Smooth muscle cell (in vitro differentiated cells): ENCODE measurements at regions not wholly inside any gene's neighbourhood (a gene's known extent, or its start where the extent isn't known, plus 50 kb on each side); places are given as distances from the start of the nearest gene placed in this dataset.
A peak's percentile ranks its signal among the peaks of the same experiment; 100 is the strongest.

Experiments used
- DNase-seq: peaks from one replicate; lab custom pipeline; 2025; ENCODE audit not compliant: unreplicated experiment; lab: John Stamatoyannopoulos, UW
- H2AFZ ChIP-seq: fragments of 200-600 bp; sonication (generic); 2 replicates; pipeline ENCODE4 v1.6.0; 2016; ENCODE audit warnings: antibody characterized with exemption, low read depth, mild to moderate bottlenecking
- H3F3A ChIP-seq: fragments of 200-600 bp; sonication (generic); 2 replicates; pipeline ENCODE4 v1.6.0; 2017; ENCODE audit warnings: antibody characterized with exemption, low read depth
- H3K27ac ChIP-seq: fragments of 200-600 bp; sonication (generic); 2 replicates; pipeline ENCODE4 v1.5.1; 2016; ENCODE audit warnings: low read depth, mild to moderate bottlenecking
- H3K27me3 ChIP-seq: fragments of 200-600 bp; sonication (generic); 2 replicates; pipeline ENCODE4 v1.6.1; 2016; ENCODE audit warnings: low read depth, mild to moderate bottlenecking
- H3K36me3 ChIP-seq: fragments of 200-600 bp; sonication (generic); 2 replicates; pipeline ENCODE4 v1.5.1; 2016; ENCODE audit warnings: low read depth
- H3K4me1 ChIP-seq: fragments of 200-600 bp; sonication (generic); 2 replicates; pipeline ENCODE4 v1.5.1; 2016; ENCODE audit warnings: low read depth
- H3K4me2 ChIP-seq: fragments of 200-600 bp; sonication (generic); 2 replicates; pipeline ENCODE4 v1.6.0; 2016; ENCODE audit warnings: mild to moderate bottlenecking
- H3K4me3 ChIP-seq: fragments of 200-600 bp; sonication (generic); 2 replicates; pipeline ENCODE4 v1.5.1; 2016; ENCODE audit warnings: mild to moderate bottlenecking
- H3K79me2 ChIP-seq: fragments of 200-600 bp; sonication (generic); 2 replicates; pipeline ENCODE4 v1.6.0; 2016; ENCODE audit warnings: low read depth, mild to moderate bottlenecking
- H3K9ac ChIP-seq: fragments of 200-600 bp; sonication (generic); 2 replicates; pipeline ENCODE4 v1.6.0; 2016; ENCODE audit warnings: low read depth
- H3K9me3 ChIP-seq: fragments of 200-600 bp; sonication (generic); replicated peaks from 2 replicates; pipeline ENCODE4 v1.5.1; 2016; ENCODE audit warnings: low read depth
- H4K20me1 ChIP-seq: fragments of 200-600 bp; sonication (generic); 2 replicates; pipeline ENCODE4 v1.6.0; 2016; ENCODE audit warnings: low read depth
- WGBS: methylation state at CpG from one replicate; pipeline ENCODE4 v1.1.7; 2016; ENCODE audit warnings: low lambda C conversion rate; 5-methylcytosine and 5-hydroxymethylcytosine counted together
- TF ChIP-seq, protein P1 (sequence below): fragments of 200-600 bp; sonication (generic); IDR thresholded peaks from 2 replicates; pipeline ENCODE4 v1.5.1; 2017; ENCODE audit warnings: borderline replicate concordance, mild to moderate bottlenecking, antibody characterized with exemption; ENCODE audit not compliant: insufficient read depth, poor library complexity, severe bottlenecking

DNA sequence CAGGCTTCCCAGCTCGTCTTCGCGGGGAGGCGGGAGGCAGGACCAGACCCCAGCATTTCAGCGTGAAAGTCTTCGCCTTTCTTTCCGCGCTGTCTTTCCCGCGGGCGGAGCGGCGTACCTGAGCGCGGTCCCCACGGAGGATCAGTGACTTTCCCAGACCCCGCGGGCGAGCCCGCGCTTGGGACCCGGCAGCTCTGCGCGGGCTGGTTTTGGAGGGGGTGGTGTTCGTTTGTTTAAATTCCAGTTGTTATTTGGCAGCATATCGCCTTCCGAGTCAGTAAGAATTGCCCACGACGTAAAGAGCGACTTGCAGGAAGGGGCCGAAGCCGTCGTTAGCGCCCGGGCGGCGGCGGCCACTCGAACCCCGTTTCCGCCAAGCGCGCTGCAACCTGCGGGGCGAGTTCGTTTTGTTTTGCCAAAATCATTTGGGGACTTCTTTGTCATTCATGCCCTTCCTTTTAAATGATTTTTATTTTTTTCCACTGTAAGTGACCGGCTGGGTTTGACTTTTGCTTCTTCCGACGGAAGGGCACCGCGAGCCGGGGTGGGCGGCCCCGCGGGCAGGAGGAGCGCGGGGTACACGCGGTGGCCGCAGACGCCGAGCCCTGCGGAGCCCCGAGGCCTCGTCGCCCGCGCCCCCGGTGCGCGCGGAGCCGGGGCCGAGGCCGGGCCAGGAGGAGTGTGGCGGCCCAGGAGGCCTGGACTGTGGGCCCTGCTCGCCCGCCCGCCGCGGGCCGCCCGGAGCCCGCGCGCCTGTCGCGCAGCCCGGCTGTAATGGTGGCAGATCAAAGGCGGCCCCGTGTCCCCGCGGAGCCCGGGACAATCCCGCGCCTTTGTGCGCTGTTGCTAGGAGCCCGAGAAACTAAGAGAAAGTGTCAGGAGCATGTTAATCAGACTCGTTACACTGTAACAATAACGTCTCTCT lies 75.9 kb downstream of the ZIC5 start:
- Histone ChIP-seq H3K4me3 (peak overlapping the region; percentile 46), H3K79me2 (no peaks in the 10 kb centered on the region), H3K4me1 (peaks cover 36% of the 10 kb centered on the region), H3K9me3 (no peaks in the 10 kb centered on the region), H4K20me1 (no peaks in the 10 kb centered on the region), H3K27me3 (peaks cover 87% of the 10 kb centered on the region), H3K9ac (no peak overlapping the region), H3K27ac (no peak overlapping the region), H3F3A (no peaks in the 10 kb centered on the region), H3K36me3 (no peaks in the 10 kb centered on the region), H2AFZ (peak overlapping the region; percentile 5), H3K4me2 (peak overlapping the region; percentile 83)
- TF ChIP-seq, protein P1, sequence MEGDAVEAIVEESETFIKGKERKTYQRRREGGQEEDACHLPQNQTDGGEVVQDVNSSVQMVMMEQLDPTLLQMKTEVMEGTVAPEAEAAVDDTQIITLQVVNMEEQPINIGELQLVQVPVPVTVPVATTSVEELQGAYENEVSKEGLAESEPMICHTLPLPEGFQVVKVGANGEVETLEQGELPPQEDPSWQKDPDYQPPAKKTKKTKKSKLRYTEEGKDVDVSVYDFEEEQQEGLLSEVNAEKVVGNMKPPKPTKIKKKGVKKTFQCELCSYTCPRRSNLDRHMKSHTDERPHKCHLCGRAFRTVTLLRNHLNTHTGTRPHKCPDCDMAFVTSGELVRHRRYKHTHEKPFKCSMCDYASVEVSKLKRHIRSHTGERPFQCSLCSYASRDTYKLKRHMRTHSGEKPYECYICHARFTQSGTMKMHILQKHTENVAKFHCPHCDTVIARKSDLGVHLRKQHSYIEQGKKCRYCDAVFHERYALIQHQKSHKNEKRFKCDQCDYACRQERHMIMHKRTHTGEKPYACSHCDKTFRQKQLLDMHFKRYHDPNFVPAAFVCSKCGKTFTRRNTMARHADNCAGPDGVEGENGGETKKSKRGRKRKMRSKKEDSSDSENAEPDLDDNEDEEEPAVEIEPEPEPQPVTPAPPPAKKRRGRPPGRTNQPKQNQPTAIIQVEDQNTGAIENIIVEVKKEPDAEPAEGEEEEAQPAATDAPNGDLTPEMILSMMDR, result no peak
- 17% methylated on average over 92 of the region's 100 CpGs for WGBS
- no peak for DNase-seq

DNA sequence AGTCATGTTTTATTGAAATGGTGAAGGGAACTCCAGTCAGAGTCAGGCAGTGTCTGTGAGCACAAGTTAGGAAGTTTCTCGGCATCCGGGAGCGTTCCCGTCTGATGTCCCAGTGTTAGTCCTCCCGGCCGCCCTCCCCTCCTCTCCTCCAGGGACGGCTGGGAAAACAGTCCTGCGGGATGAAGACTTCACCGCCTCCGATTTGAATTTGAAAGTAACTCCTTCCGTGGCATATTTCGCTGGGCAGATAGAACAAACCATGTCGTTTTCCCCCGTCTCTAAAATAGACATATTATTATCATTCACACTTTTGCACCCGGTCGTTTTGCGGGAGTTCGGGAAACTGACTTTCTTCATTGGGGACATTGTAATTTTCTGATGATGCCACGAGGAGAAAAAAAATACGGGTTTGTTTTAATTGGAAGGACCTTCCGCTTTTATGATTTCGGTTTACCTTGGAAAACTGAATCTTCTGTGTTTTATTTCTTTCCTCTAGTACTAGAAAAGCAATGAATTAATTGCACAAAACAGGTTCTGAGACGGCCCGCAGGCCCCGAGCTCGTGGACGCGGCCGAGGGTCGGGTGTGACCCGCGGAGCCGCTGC lies 76.6 kb downstream of the ZIC5 start:
- H3F3A ChIP-seq, result no peaks in the 10 kb centered on the region
- H3K79me2 ChIP-seq, result no peaks in the 10 kb centered on the region
- TF ChIP-seq, protein P1, result no peak
- no peak overlapping the region for H3K27ac ChIP-seq
- H3K36me3 ChIP-seq, result no peaks in the 10 kb centered on the region
- H3K4me1 ChIP-seq, result peaks cover 36% of the 10 kb centered on the region
- H2AFZ ChIP-seq, result peak overlapping the region; percentile 5
- no peak for DNase-seq
- WGBS, result 16% methylated on average over 32 of the region's 33 CpGs
- H4K20me1 ChIP-seq, result no peaks in the 10 kb centered on the region
- peak overlapping the region; percentile 83 for H3K4me2 ChIP-seq
- H3K9me3 ChIP-seq, result no peaks in the 10 kb centered on the region
- H3K27me3 ChIP-seq, result peaks cover 93% of the 10 kb centered on the region
- H3K4me3 ChIP-seq, result peak overlapping the region; percentile 46
- no peak overlapping the region for H3K9ac ChIP-seq

- Histone ChIP-seq H3K4me3 (no peak overlapping the region), H2AFZ (no peak overlapping the region), H3K4me2 (peak overlapping the region; percentile 83), H3F3A (no peaks in the 10 kb centered on the region), H3K79me2 (no peaks in the 10 kb centered on the region), H3K27ac (no peak overlapping the region), H3K36me3 (no peaks in the 10 kb centered on the region), H3K9me3 (no peaks in the 10 kb centered on the region), H3K4me1 (peaks cover 36% of the 10 kb centered on the region), H3K9ac (no peak overlapping the region), H3K27me3 (peaks cover 94% of the 10 kb centered on the region), H4K20me1 (no peaks in the 10 kb centered on the region)
- TF ChIP-seq, protein P1, result no peak
- no peak for DNase-seq
- 82% methylated on average over 13 of the region's 13 CpGs for WGBS
Measured at GRCh38 chr13:99894105-99894839, 77.3 kb downstream of the ZIC5 start.
